ENCODE measurements at regions not wholly inside any gene's neighbourhood (a gene's known extent, or its start where the extent isn't known, plus 50 kb on each side); places are given as distances from the start of the nearest gene placed in this dataset.

DNA sequence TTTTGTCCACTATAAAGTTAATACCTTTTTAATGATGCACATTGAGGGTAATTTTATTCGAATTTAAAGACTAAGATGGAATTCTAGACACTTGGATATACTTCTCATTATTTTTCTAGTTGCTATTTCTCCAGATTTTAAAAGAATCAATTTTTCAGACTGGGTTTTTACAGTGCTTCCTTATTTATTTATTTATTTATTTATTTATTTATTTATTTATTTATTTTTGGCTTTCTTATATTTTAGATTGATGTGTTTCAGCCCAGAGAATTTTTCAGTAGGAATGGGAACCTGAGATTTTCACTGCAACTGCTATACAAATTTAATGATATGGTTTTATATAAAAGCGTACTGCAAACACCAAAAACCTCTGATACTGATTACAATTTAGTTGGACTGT, 448.7 kb downstream of the ZPLD1 start:
- TF ChIP-seq, protein P1, sequence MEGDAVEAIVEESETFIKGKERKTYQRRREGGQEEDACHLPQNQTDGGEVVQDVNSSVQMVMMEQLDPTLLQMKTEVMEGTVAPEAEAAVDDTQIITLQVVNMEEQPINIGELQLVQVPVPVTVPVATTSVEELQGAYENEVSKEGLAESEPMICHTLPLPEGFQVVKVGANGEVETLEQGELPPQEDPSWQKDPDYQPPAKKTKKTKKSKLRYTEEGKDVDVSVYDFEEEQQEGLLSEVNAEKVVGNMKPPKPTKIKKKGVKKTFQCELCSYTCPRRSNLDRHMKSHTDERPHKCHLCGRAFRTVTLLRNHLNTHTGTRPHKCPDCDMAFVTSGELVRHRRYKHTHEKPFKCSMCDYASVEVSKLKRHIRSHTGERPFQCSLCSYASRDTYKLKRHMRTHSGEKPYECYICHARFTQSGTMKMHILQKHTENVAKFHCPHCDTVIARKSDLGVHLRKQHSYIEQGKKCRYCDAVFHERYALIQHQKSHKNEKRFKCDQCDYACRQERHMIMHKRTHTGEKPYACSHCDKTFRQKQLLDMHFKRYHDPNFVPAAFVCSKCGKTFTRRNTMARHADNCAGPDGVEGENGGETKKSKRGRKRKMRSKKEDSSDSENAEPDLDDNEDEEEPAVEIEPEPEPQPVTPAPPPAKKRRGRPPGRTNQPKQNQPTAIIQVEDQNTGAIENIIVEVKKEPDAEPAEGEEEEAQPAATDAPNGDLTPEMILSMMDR (IDR thresholded peaks at IDR 0.05) = no peak
- no peak for TF ChIP-seq ZFX (IDR thresholded peaks at IDR 0.05; ENCODE audit: borderline replicate concordance)

All from 22Rv1 (cell line).